Heart right ventricle (tissue), 16 donors: ENCODE measurements at regions not wholly inside any gene's neighbourhood (a gene's known extent, or its start where the extent isn't known, plus 50 kb on each side); places are given as distances from the start of the nearest gene placed in this dataset.

ENCODE experiments used
- ATAC-seq, 8 donors: fragments of 200-7000 bp; cut with Tn5 transposase; one replicate each; pipeline ENCODE4 v1.9.1; 2020; ENCODE audit warnings: mild to moderate bottlenecking in 8 of 8, moderate library complexity in 8 of 8, moderate number of reproducible peaks in 1 of 8
- DNase-seq, 2 donors: peaks; one replicate each; pipeline ENCODE4 v3.0.0-alpha.2; 2020
- H3K27ac ChIP-seq, 10 donors: fragments of 200-600 bp; sonication (generic) in 2 of 10; one replicate each; pipeline versions ENCODE4 v1.5.0 to v1.8.0; 2020 to 2022; ENCODE audit warnings: mild to moderate bottlenecking in 3 of 10
- H3K27me3 ChIP-seq, 7 donors: fragments of 200-600 bp; one replicate each; pipeline ENCODE4 v1.8.0; 2021 to 2022; ENCODE audit warnings: mild to moderate bottlenecking in 2 of 7
- H3K36me3 ChIP-seq, 9 donors: fragments of 200-600 bp; sonication (generic) in 1 of 9; one replicate each; pipeline versions ENCODE4 v1.5.0 to v1.8.0; 2020 to 2022; ENCODE audit warnings: mild to moderate bottlenecking in 2 of 9
- H3K4me1 ChIP-seq, 9 donors: fragments of 200-600 bp; sonication (generic) in 1 of 9; one replicate each; pipeline versions ENCODE4 v1.5.0 to v1.8.0; 2020 to 2022; ENCODE audit warnings: mild to moderate bottlenecking in 4 of 9
- H3K4me3 ChIP-seq, 10 donors: fragments of 200-600 bp; sonication (generic) in 2 of 10; one replicate each; pipeline versions ENCODE4 v1.5.0 to v1.8.0; 2020 to 2022; ENCODE audit warnings: mild to moderate bottlenecking in 7 of 10, moderate library complexity in 2 of 10
- H3K9me3 ChIP-seq, 11 donors: fragments of 200-600 bp in 10 of 11; sonication (generic) in 2 of 11; one replicate each; pipeline versions ENCODE4 v1.5.0 to v1.8.0; 2013 to 2022; ENCODE audit warnings: mild to moderate bottlenecking in 2 of 11, control low read depth in 1 of 11, moderate library complexity in 1 of 11
- WGBS, 2 donors: extraction: QIAGEN DNeasy Blood & Tissue Kit; methylation state at CpG; one replicate each; pipeline ENCODE4 v1.1.7; 2013; ENCODE audit warnings: inconsistent platforms in 1 of 2; 5-methylcytosine and 5-hydroxymethylcytosine counted together
- intact Hi-C, 10 donors: fragments of 100-400 bp; cut with DNase I; formaldehyde crosslinking; loops; one replicate each; pipeline versions ENCODE4 v1.11.1 to v1.14.2; 2022
- TF ChIP-seq, protein P1 (sequence below), 9 donors: fragments of 200-600 bp; sonication (generic) in 2 of 9; IDR thresholded peaks; one replicate each; pipeline versions ENCODE4 v1.5.0 to v1.8.0; 2021 to 2022; ENCODE audit warnings: antibody characterized with exemption in 9 of 9, mild to moderate bottlenecking in 5 of 9, moderate library complexity in 1 of 9
- donor health status: Arrhythmogenic right ventricular cardiomyopathy.
- donor health status: ischemic (EF 13 %, LVEDD 7.1; RV severe dilation, severe dysfunction).
- donor health status: healthy with polysubstance abuse.
- donor health status: DM: no; HTN: yes; CAD: no.
- donor health status: DM: no; HTN: no; CAD: no.
- donor health status: ischemic (EF 25% LVEDD 6.9; RV normal size, moderate dysfunction).
- donor health status: ischemic (EF 25% LVEDD 5.7; RV mildly dilated, moderate dysfunction).
- donor health status: healthy.
- donor health status: DM: yes; HTN: yes; CAD: no.
- donor health status: Ischemic cardiomyopathy.
- donor health status: ischemic (EF 35%, LVEDD 5.7; RV mildly dilated, moderate dysfunction).
- donor health status: nonischemic (EF 11% LVEDD 7.7; RV severe dilation, severe dysfunction).
- donor health status: DM: yes; HTN: yes; CAD: no.
- donor health status: PGD.
- donor health status: ischemic (EF 29% LVEDD 5.4; RV normal size, mild dysfunction).
- donor health status: nonischemic (EF 23%, LVEDD 6.1; RV moderate dilation, normal function).

DNA sequence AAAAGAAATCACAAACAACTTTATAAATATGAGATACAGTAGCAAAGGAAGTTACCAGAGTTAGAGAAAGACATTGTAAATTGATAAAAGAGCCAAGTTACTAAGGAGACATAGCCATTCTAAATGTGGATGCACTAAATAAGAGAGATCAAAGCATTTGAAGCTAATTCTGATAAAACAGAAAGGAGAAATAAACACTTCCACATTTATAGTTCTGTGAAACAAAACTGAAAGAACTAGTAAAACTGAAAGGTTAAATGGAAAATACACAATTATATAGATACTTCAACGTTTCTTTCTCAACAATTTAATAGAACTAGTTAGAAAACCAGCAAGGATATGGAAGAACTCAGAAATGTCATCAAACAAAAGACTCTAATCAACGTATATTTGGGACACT lies 309.0 kb upstream of the CDH2 start:
- TF ChIP-seq, protein P1, sequence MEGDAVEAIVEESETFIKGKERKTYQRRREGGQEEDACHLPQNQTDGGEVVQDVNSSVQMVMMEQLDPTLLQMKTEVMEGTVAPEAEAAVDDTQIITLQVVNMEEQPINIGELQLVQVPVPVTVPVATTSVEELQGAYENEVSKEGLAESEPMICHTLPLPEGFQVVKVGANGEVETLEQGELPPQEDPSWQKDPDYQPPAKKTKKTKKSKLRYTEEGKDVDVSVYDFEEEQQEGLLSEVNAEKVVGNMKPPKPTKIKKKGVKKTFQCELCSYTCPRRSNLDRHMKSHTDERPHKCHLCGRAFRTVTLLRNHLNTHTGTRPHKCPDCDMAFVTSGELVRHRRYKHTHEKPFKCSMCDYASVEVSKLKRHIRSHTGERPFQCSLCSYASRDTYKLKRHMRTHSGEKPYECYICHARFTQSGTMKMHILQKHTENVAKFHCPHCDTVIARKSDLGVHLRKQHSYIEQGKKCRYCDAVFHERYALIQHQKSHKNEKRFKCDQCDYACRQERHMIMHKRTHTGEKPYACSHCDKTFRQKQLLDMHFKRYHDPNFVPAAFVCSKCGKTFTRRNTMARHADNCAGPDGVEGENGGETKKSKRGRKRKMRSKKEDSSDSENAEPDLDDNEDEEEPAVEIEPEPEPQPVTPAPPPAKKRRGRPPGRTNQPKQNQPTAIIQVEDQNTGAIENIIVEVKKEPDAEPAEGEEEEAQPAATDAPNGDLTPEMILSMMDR (IDR thresholded peaks at IDR 0.05) = no peak
- Histone ChIP-seq H3K36me3 (no peaks in the 10 kb centered on the region), H3K27ac (no peak overlapping the region), H3K4me1 (no peaks in the 10 kb centered on the region), H3K4me3 (no peak overlapping the region), H3K27me3 (no peaks in the 10 kb centered on the region), H3K9me3 (peaks cover 0 to 11% (median 0%) of the 10 kb centered on the region in 11 donors)
- ATAC-seq = no peak
- 63 to 71% methylated on average over 2 of the region's 2 CpGs for WGBS, 2 donors
- intact Hi-C loops = no loop called here
- no peak for DNase-seq

DNA sequence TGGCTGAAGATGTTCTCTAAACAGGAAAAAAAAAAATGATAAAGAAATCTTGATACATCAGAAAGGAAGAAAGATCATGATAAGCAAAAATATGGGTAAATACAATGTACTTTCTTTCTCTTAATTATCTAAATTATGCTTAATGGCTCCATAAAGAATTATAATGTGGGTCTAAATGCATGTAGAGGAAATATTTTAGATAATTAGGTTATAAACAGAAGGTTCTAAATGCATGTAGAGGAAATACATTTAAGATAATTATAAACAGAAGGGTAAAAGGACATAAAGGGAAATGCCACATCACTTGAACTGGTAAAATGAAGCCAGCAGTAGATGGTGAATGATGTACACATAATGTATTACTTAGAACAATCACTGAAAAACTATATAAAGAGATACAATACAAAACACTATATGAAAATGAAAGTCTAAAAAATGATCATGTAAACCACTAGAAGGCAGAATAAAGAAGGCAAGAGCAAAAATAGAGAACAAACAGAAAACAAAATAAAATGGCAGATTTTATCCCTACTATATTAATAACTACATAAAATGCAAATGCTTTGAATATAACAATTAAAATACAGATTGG lies 308.4 kb upstream of the CDH2 start:
- TF ChIP-seq, protein P1 (IDR thresholded peaks at IDR 0.05) = no peak
- no peak for DNase-seq
- no peak for ATAC-seq

DNA sequence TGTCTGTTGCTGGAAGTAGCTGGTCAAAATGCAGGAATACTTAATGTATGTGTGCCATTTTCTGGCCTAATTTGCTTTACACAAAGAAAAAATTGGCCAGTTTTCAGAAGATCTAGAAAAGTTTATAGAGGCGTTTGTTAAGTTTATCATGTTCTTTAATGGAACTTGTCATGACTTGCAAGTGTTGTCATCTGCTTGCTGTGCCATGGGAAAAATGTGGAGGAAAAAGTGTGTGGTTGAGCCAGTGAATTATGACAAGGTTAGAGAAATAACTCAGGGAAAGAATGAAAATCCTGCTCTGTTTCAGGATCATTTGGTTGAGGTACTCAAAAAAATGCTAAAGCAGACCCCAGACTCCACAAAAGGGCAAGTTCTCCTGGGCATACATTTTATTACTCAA lies 301.6 kb upstream of the CDH2 start:
- TF ChIP-seq, protein P1 (IDR thresholded peaks at IDR 0.05) = no peak
- no peak for ATAC-seq
- no peak overlapping the region for H3K27ac ChIP-seq

More for the DNA sequence above, 308.4 kb upstream of the CDH2 start:
- Histone ChIP-seq H3K27me3 (no peaks in the 10 kb centered on the region), H3K36me3 (no peaks in the 10 kb centered on the region), H3K27ac (no peak overlapping the region), H3K9me3 (peaks cover 0 to 8% (median 0%) of the 10 kb centered on the region in 11 donors), H3K4me3 (no peak overlapping the region), H3K4me1 (no peaks in the 10 kb centered on the region)
- intact Hi-C loops = no loop called here

DNA sequence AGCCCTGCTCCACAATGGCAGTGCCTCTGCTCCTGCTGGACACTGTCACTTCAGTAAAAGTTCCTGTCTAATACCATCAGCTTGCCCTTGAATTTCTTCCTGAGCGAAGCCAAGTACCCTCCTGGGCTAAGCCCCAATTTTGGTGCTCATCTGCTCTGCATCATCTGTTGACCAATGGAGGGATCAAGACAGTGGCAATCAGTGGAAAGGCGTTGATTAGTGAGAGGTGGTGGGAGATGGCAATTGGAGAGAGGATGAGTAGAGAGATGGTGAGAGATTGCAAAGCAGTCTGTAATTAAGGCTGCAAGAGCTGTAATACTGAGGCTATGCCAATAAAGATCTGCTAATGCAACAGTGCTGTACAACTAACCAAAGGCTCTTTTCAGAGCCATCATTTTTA lies 299.4 kb upstream of the CDH2 start:
- H3K4me1 ChIP-seq = no peaks in the 10 kb centered on the region
- H3K9me3 ChIP-seq = peaks cover 0 to 14% (median 0%) of the 10 kb centered on the region in 11 donors
- TF ChIP-seq, protein P1 (IDR thresholded peaks at IDR 0.05) = no peak
- intact Hi-C loops = no loop called here
- no peaks in the 10 kb centered on the region for H3K27me3 ChIP-seq
- H3K4me3 ChIP-seq = no peak overlapping the region
- no peak overlapping the region for H3K27ac ChIP-seq
- no peak for ATAC-seq
- 89 to 90% methylated on average over 2 of the region's 2 CpGs for WGBS, 2 donors
- H3K36me3 ChIP-seq = no peaks in the 10 kb centered on the region
- DNase-seq = no peak

More for the DNA sequence above, 301.6 kb upstream of the CDH2 start:
- H3K9me3 ChIP-seq = peaks cover 0 to 8% (median 0%) of the 10 kb centered on the region in 11 donors
- no peak for DNase-seq
- H3K27me3 ChIP-seq = no peaks in the 10 kb centered on the region
- H3K4me1 ChIP-seq = no peaks in the 10 kb centered on the region
- H3K36me3 ChIP-seq = no peaks in the 10 kb centered on the region
- intact Hi-C loops = no loop called here
- 55 to 56% methylated on average over 1 of the region's 1 CpG for WGBS, 2 donors
- H3K4me3 ChIP-seq = no peak overlapping the region
